Thoracic aorta (tissue), 2 donors: ENCODE measurements at regions not wholly inside any gene's neighbourhood (a gene's known extent, or its start where the extent isn't known, plus 50 kb on each side); places are given as distances from the start of the nearest gene placed in this dataset.

ENCODE experiments used
- ATAC-seq: fragments of 150-250 bp; one replicate; pipeline ENCODE4 v1.8.0; 2017; ENCODE audit warnings: low read depth; ENCODE audit not compliant: insufficient number of reproducible peaks, low FRiP score
- DNase-seq: peaks from one replicate; pipeline ENCODE4 v3.0.0-alpha.2; 2020; ENCODE audit warnings: low spot score
- H3K27ac ChIP-seq, 2 donors: fragments of 200-600 bp; sonication (generic); 1 replicate in 1 of 2; 2 replicates in 1 of 2; pipeline ENCODE4 v1.5.1; 2016; ENCODE audit warnings: mild to moderate bottlenecking in 2 of 2, moderate library complexity in 2 of 2
- H3K27me3 ChIP-seq: fragments of 200-600 bp; sonication (generic); replicated peaks from 2 replicates; pipeline ENCODE4 v1.6.0; 2016; ENCODE audit warnings: mild to moderate bottlenecking; ENCODE audit not compliant: insufficient read depth
- H3K36me3 ChIP-seq: fragments of 200-600 bp; sonication (generic); one replicate; pipeline ENCODE4 v1.5.1; 2016
- H3K4me1 ChIP-seq, 2 donors: fragments of 200-600 bp; sonication (generic); 1 replicate in 1 of 2; 2 replicates in 1 of 2; pipeline versions ENCODE4 v1.5.1 to v1.6.0; 2016; ENCODE audit warnings: low read depth in 2 of 2, mild to moderate bottlenecking in 1 of 2; ENCODE audit not compliant: control insufficient read depth in 1 of 2
- H3K4me3 ChIP-seq: fragments of 200-600 bp; sonication (generic); 2 replicates; pipeline ENCODE4 v1.5.1; 2016; ENCODE audit warnings: mild to moderate bottlenecking
- H3K9me3 ChIP-seq: fragments of 200-600 bp; sonication (generic); 2 replicates; pipeline ENCODE4 v1.5.1; 2016
- TF ChIP-seq, protein P1 (sequence below): fragments of 200-600 bp; sonication (generic); IDR thresholded peaks from one replicate; pipeline ENCODE4 v1.5.1; 2019; ENCODE audit warnings: antibody characterized with exemption

DNA sequence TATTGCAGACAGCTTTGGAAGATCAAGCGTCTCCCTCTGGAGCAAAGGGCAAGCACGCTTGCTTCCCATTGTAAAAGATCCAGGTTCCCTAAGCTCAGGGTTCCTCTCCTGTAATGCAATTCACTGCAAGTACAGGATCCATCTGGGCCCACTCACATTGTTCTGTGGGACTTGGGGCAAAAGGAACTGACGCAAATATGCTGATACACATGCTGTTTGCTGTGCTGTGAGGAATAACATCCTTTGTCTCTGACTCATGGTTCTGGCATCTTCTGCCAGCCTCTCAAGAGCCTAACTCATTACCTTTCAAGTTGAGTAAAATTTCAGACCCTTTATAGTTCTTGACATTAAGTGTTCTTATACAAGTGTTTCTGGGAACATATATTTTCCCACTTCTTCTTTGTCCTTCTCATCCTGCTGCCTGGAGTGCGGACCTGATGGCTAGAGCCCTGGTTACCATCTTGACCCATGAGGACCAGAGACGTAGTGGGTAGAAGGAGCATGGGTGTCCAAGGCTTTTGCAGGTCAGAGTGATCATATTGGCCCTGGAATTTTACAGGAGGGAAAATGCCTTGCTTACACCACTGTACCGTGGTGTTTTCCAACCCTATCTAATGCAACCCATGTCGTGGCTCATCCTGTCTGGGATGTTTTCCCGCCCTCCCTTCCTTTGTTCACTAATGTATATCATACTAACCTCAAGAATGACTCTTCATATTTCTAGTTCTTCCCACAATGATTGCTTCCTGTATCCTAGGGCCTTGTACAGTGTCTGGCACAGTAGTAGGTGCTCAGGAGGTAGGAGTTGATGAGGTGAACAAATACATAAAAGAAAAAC is 145.7 kb upstream of the GLI2 start:
- no peak for DNase-seq
- TF ChIP-seq, protein P1, sequence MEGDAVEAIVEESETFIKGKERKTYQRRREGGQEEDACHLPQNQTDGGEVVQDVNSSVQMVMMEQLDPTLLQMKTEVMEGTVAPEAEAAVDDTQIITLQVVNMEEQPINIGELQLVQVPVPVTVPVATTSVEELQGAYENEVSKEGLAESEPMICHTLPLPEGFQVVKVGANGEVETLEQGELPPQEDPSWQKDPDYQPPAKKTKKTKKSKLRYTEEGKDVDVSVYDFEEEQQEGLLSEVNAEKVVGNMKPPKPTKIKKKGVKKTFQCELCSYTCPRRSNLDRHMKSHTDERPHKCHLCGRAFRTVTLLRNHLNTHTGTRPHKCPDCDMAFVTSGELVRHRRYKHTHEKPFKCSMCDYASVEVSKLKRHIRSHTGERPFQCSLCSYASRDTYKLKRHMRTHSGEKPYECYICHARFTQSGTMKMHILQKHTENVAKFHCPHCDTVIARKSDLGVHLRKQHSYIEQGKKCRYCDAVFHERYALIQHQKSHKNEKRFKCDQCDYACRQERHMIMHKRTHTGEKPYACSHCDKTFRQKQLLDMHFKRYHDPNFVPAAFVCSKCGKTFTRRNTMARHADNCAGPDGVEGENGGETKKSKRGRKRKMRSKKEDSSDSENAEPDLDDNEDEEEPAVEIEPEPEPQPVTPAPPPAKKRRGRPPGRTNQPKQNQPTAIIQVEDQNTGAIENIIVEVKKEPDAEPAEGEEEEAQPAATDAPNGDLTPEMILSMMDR: no peak
- Histone ChIP-seq H3K4me3 (no peak overlapping the region), H3K27me3 (no peaks in the 10 kb centered on the region), H3K9me3 (no peaks in the 10 kb centered on the region), H3K27ac (no peak overlapping the region), H3K36me3 (no peaks in the 10 kb centered on the region), H3K4me1 (no peaks in the 10 kb centered on the region)
- ATAC-seq: no peak

DNA sequence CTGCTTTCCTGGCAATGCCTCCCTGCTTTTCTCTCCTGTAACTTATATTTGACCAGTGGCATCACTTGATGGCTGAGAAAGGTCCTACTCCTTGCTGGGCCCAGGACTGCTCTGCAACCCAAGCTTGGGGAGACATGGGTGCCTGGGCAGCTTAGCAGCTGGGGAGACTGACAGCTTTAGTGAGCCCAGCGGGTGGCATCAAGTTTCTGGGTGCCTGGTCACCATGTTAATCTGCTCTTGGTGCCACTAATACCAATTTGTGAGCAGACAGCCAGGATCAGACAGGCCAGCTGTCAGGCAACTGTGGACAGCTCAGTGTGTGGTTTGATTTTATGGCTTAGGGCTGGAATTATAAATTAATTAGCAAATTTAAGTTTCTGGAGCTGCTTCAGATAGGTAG is 144.8 kb upstream of the GLI2 start:
- no peak for ATAC-seq
- Histone ChIP-seq H3K27ac (no peak overlapping the region), H3K9me3 (no peaks in the 10 kb centered on the region), H3K4me1 (peaks cover 0 to 3% of the 10 kb centered on the region in 2 donors), H3K27me3 (no peaks in the 10 kb centered on the region), H3K4me3 (no peak overlapping the region), H3K36me3 (no peaks in the 10 kb centered on the region)
- TF ChIP-seq, protein P1: no peak
- no peak for DNase-seq

DNA sequence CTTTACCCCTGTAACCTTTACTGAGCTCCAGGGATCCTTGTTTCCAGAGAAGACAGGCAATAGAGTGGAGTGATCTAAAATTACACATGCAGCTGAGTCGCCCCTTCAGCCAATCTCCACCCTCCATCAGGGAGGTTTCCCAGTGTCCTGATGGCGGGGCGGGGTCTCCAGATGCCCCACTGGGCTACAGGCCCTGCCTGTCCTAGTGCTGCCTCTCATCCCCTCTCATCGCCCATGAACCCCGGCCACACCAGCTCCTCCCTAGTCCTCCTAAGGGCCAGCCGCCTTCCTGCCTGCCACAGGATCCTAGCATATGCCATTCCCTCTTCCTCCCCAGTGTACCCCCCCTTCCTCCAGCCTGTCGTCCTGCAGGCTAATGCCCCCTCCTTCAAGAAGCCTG is 144.1 kb upstream of the GLI2 start:
- Histone ChIP-seq H3K27ac (no peak overlapping the region), H3K4me1 (peaks cover 5 to 11% of the 10 kb centered on the region in 2 donors), H3K9me3 (no peaks in the 10 kb centered on the region), H3K4me3 (no peak overlapping the region), H3K36me3 (no peaks in the 10 kb centered on the region), H3K27me3 (no peaks in the 10 kb centered on the region)
- TF ChIP-seq, protein P1: no peak
- no peak for ATAC-seq
- DNase-seq: no peak

DNA sequence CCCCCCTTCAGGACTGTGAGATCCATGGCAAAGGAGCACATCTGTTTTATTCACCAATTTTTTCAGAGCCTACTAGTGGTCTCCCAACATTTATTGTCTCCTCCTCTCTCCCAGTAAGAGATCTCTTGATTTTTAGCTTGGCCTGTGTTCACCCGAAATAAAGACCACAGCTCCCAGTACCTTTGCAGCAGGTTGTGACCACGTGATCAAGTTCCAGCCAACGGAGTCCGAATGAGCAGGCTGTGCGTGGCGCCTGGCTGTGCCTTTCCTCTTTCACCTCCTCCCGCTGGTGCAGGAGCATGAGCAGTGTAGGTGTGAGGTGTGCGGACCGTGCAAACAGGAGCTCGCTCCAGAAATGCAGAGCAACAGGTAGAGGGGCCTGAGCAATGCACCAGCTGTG is 143.6 kb upstream of the GLI2 start:
- H3K4me1 ChIP-seq: peaks cover 10 to 16% of the 10 kb centered on the region in 2 donors
- H3K27me3 ChIP-seq: no peaks in the 10 kb centered on the region
- DNase-seq (no peak), ATAC-seq (no peak)
- no peak overlapping the region for H3K27ac ChIP-seq
- no peaks in the 10 kb centered on the region for H3K36me3 ChIP-seq
- no peak overlapping the region for H3K4me3 ChIP-seq
- no peaks in the 10 kb centered on the region for H3K9me3 ChIP-seq
- TF ChIP-seq, protein P1: no peak

DNA sequence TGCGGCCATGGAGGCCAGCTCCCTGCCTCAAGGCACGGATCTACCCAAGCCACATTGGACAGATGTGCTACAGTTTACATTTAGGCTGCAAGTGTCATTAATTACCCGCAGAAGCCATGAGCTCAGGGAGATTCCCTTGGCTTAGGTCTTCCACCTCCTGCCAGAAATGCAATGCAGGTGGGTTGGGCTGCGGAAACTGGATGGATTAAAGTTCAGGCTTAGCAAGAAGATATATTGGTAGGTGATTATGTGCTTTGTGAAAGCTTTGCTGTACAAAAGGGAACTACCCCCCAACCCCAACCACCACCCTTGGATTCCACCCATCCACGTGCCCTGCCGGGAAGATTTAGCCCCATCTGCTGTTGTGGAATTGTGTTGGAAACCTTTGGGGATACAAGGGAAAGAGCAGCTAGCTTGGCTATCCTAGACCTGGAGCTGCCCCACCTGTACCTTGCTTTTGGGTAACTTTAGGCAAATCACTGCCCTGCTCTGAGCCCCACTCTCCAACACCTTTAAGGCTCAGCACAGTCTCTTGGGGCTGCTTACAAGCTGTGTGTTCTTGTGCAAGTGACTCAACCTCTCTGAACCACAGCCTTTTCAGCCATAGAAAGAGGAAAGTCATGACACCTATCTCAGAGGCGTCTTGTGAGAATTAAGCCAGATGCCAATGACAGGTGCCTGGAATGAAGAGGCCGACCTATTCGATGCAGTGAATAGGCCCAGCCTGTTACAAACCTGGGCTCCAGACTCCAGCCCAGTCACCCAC is 141.6 kb upstream of the GLI2 start:
- no peaks in the 10 kb centered on the region for H3K9me3 ChIP-seq
- H3K4me3 ChIP-seq: no peak overlapping the region
- ATAC-seq: no peak

More for the DNA sequence above, 141.6 kb upstream of the GLI2 start:
- H3K36me3 ChIP-seq: no peaks in the 10 kb centered on the region
- no peak overlapping the region for H3K27ac ChIP-seq
- TF ChIP-seq, protein P1: no peak
- H3K4me1 ChIP-seq: peaks cover 14 to 19% of the 10 kb centered on the region in 2 donors
- no peaks in the 10 kb centered on the region for H3K27me3 ChIP-seq
- no peak for DNase-seq
